Stimulated activated CD8-positive, alpha-beta memory T cell treated with anti-CD3 and anti-CD28 coated beads, Interleukin-12 subunit alpha, Interleukin-12 subunit beta, amount 100 ng/mL, for 4 hours (primary cell): ENCODE measurements at regions not wholly inside any gene's neighbourhood (a gene's known extent, or its start where the extent isn't known, plus 50 kb on each side); places are given as distances from the start of the nearest gene placed in this dataset.
"Not testable (repeated sequence)": the region's sequence is repeated elsewhere in the genome, so short reads cannot be mapped to it uniquely, and the experiment has no call there.

Source experiments
- DNase-seq: peaks from one replicate; pipeline ENCODE4 v3.0.0-alpha.2; 2020; ENCODE audit warnings: low read depth

GRCh38 chr1:38667626-38668025, 191.9 kb downstream of the RRAGC start:
- no peak for DNase-seq

DNA sequence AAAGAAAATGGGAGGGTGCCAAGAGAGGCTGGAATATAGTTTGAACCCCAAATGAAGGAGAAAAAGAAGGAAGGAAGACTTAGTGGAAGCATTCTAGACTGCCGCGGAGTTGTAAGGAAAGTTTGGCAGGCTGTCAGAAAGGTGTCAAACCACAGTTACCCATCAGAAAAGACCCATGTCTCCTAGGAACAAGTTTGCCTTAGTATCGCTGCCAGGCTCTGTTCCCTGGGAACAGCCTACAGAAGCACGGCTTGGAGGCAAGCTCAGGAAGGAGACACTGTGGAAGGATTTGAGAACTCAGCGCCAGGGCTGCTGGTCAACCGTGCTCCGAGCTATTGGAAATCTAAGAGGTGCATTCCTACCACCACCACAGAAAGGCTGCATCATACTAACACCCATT, 197.4 kb downstream of the RRAGC start:
- DNase-seq: no peak

GRCh38 chr1:38658883-38659282, 200.7 kb downstream of the RRAGC start:
- no peak for DNase-seq

DNA sequence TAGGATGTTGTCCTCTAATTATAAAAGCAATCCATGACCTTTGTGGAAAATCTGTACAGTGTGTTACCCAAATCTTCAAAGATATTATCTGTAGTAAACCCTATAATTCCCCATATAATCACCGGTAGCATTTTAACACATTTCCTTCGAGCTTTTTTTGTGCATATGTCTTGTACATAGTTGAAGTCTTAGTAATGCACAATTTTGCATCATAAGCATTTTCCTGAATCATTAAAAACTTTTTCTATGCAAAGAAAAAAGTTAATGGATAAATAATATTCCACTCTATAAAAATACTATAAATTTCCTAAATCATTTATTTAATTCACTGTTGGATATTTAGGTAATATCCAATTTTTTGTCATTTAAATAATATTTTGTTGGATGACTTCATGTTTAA, 201.7 kb downstream of the RRAGC start:
- DNase-seq: no peak

DNA sequence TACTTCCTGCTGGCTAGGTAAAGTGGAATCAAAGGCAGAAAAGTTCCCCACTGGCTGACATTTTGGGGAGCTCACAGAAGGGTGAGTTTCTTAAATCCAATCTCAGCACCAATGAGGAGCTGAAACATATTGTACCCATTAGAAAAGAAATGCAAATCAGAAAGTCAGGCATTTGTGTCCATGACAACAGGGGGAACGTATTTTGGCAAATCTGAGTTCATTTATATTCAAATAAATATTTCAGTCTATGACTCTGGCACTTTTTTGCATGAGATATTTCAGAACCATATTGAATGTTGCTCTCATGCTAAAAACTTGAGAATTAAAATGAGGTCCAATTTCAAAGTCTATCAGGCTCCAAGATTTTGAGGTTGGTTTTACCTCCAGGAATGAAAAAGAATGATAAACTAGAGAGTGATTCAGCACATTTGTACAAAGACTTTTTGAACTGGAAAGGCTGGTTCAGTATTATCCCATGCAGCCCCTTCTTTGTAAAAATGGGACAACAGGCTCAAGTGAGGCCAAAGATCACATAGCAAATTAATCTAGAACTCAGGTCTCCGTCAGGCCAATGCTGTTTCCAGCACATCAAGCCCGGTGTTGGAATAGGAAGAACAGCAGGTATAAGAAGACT, 202.2 kb downstream of the RRAGC start:
- DNase-seq: no peak

DNA sequence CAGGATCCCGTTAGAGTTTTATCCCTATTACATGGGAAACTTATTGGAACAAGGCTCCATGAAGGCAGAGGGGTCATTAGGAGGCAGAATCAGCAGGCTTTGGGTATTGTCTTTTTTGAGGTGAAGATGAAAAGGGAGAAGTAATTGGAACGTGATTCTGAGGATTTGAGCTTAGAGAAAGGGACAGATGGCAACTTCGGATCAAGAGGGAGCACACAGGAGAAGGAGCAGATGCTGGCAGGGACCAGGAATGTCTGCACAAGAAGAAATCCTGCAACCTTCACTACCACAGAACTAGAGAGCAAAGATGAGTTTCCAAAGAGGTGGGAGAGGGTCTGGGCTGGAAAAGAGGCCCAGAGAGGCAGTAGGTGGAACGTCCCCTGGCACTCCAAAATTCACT, 202.8 kb downstream of the RRAGC start:
- no peak for DNase-seq

DNA sequence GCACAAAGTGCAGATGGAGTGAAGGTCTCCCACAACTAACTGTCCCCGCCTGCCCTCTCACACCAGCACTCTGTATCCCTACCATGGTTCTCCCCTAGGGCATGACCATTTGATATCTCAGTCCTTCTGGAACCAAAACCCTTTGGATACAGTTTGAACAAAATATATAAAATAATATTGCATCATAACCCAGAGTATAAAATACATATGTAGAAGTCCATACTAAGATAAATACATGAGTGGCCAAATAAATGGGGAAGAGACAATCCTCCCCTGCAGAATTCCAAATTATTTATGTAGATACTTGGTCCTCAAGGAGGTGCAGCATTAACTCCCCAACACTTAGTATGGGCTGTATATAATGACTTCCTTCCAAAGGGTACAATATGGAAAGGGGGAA, 207.4 kb downstream of the RRAGC start:
- DNase-seq: no peak

DNA sequence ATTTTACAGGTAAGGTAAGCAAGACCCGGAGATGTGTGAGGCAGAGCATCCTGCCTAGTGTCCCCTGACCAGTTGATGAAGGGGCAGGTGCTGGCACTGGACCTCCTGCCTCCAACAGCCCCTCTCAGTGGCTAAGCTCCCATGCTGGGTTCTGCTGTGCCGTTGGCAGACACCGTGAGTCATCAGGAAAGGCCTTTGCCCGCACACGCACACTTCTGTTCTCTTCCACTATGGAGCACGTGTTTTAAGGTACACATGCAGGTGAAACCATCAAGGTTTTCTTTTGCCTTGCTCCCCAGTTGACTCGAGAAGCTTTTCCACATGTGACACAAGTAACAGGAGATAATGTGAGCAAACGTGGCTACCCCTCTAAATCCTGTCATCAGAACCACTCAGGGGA, 207.9 kb downstream of the RRAGC start:
- DNase-seq: no peak

GRCh38 chr1:38648417-38648816, 211.2 kb downstream of the RRAGC start:
- no peak for DNase-seq

- not testable (repeated sequence) for DNase-seq
These were observed 212.2 kb downstream of the RRAGC start for GRCh38 chr1:38647341-38647740.

DNA sequence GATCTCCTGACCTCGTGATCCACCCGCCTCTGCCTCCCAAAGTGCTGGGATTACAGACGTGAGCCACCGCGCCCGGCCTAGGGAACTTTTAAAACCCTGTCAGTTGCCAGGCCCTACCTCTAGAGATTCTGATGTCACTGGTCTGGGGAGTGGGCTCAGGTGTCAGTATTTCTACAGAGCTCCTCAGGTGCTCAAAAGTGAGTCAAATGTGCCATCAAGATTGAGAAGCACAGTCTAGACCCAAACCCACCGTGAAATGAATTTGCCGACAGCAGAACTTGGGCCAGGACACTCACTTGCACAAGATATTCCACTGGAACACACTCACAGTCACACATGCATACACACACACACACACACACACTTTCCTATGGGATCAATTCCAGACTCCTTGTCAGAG, 215.5 kb downstream of the RRAGC start:
- DNase-seq: no peak

DNA sequence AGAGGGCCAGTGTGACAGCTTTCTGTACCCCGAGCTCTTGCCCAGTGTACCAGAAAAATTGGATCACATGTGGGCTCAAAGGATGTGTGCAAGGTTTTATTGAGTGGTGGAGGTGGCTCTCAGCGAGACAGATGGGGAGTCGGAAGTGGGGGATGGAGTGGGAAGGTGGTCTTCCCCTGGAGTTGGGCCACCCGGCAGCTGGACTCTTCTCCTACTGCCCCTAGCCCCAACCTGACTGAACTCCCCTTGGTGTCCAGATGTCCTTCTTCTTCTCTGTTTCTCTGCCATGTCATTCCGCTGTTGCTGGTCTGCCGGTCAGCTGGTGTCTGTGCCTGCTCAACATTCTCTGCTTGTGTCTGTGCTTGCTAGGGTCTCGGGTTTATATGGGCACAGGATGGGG, 217.9 kb downstream of the RRAGC start:
- DNase-seq: no peak

- no peak for DNase-seq
These were observed 219.2 kb downstream of the RRAGC start for GRCh38 chr1:38640371-38640770.

GRCh38 chr1:38628241-38628640, 231.3 kb downstream of the RRAGC start:
- no peak for DNase-seq

DNA sequence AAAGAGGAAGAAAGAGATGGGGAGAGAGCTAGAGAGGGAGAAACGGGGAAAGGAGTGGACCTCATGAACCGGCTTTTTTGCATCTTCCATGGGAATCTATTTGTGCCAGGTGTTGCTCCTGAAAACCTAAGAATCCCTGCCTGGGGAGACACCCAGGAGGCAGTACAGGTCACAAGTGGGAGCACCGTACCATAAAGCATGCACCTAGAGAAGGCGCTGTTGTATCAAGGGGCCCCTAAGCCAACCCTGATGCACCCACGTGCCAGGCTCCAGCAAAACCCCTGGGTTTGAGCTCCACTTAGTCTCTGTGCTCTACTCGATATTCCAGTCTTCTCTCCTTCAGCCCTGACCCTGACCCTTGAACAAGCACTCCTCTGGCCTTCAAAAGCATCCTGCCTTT, 233.6 kb downstream of the RRAGC start:
- no peak for DNase-seq

- DNase-seq: no peak
These were observed 235.1 kb downstream of the RRAGC start for GRCh38 chr1:38624336-38625039.

DNA sequence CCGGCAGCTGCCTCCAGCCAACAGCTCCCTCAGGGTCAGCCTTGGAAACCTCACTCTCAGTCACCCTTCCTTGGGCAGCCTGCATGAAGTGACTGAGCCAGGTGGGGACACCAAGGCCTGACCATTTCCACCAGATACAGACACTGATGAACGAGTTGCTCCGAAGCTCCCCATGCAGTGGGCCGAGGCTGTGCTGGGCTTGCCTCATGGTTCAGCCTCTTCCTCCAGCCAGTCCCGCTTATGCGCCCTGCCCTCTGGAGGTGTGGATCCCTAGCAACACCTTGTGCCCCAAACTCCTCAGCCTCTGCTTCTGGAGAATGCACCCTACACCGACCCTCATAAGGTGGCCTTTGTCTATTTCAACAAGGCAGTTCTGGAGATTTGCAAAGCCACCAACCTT, 236.0 kb downstream of the RRAGC start:
- no peak for DNase-seq

- no peak for DNase-seq
These were observed 237.4 kb downstream of the RRAGC start for GRCh38 chr1:38622197-38622596.

DNA sequence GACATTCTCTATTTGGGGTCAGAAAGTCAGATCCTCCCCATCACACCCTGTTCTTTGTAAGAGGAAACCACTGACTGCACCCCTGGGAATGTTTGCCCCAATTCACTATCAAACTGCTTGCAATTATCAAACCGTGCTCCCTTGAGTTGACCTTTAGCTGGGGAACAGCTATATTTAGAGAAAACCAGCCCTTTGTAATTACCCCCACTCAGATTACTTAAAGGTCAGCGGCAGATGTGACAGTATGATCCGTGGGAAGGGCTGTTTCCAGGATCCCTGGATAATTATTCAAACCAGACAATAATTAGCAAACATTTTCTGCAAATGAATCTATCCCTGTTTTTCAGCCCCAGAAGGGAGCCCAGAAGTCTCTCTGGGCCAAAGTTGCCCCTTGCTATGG, 242.7 kb downstream of the RRAGC start:
- no peak for DNase-seq

- DNase-seq: no peak
These were observed 243.9 kb downstream of the RRAGC start for GRCh38 chr1:38615680-38616079.

DNA sequence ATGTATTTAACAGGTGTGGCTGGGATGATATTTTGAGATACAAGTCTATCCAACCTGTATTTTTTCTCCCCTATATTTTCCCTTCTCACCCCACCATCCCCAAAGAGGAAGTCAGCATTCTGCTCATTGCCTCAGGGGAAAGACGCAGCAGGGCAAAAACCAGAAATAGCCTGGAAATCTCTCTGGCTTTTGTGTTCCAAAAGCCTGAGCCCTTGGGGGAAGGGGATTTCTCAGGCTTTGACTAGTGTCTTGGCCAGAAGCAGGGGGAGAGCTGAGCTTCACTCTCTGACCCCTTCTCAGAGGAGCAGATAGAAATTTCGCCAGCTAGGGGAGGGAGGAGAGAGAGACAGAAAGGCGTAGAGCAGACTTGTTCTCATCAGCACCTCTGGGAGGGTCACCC, 244.7 kb downstream of the RRAGC start:
- DNase-seq: no peak

DNA sequence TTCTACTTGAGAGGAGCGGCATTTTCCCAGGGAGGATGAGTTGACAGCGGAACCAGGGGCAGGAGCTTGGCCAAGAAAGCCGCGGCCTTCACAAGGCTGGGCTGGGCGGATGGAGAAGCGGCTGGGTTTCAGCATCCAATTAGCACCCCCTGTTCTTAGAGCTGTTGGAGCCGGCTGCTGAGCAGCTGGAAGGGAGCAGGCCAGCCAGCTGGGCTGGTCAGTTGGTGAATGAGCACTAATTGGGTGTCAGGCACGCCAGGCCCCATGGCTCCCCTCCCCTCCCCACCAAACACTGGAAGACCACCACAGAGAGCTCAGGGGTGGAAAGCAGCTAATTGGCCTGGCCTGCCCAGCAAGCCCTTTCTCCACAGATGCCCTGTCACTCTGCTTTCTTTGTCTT, 245.6 kb downstream of the RRAGC start:
- DNase-seq: no peak

- no peak for DNase-seq
These were observed 246.6 kb downstream of the RRAGC start for GRCh38 chr1:38612951-38613350.

GRCh38 chr1:38611664-38612211, 247.8 kb downstream of the RRAGC start:
- no peak for DNase-seq
